ENCODE measurements at regions not wholly inside any gene's neighbourhood (a gene's known extent, or its start where the extent isn't known, plus 50 kb on each side); places are given as distances from the start of the nearest gene placed in this dataset.
A peak's percentile ranks its signal among the peaks of the same experiment; 100 is the strongest.

DNA sequence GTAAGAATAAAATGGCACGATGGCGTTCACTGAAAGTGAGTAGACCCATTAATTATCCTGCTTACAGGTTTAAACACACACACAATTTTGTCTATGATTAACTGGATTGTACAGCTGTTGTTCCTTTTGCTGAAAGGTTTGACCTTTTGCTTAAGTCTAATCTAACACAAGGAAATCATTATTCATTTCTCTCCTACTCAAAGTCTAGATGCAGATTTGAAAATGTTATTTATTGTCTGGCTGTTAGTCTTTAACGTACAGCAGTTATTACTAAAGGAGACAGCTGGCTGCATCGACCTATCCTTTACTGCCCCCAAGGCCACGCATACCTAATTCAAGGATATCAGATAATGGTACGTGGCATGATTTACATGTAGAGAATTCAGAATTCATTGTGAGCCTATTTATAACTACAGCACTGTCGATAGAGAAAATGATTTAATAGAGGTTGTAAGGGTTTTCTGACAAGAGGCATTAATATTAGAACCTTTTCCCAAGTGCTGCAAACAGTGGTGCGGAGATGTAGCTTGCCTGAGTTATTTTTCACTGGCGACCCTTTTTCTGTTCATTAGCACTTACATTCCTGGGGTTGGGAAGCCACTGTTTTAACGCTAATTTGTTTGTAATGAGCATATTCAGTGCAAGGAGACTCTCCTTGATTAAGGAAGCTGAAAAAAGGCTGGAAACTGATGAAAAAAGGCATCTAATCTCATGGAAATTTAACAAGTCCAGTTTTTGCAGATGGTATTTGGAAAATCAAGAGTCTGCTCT, 368.4 kb upstream of the GRAMD2B start:
- no peak for TF ChIP-seq TCF7L2 (IDR thresholded peaks at IDR 0.05; ENCODE audit: low read depth, low read length)
- TF ChIP-seq POLR2AphosphoS5 (IDR thresholded peaks at IDR 0.05; ENCODE audit: low read depth, low read length) = no peak
- TF ChIP-seq, protein P1, sequence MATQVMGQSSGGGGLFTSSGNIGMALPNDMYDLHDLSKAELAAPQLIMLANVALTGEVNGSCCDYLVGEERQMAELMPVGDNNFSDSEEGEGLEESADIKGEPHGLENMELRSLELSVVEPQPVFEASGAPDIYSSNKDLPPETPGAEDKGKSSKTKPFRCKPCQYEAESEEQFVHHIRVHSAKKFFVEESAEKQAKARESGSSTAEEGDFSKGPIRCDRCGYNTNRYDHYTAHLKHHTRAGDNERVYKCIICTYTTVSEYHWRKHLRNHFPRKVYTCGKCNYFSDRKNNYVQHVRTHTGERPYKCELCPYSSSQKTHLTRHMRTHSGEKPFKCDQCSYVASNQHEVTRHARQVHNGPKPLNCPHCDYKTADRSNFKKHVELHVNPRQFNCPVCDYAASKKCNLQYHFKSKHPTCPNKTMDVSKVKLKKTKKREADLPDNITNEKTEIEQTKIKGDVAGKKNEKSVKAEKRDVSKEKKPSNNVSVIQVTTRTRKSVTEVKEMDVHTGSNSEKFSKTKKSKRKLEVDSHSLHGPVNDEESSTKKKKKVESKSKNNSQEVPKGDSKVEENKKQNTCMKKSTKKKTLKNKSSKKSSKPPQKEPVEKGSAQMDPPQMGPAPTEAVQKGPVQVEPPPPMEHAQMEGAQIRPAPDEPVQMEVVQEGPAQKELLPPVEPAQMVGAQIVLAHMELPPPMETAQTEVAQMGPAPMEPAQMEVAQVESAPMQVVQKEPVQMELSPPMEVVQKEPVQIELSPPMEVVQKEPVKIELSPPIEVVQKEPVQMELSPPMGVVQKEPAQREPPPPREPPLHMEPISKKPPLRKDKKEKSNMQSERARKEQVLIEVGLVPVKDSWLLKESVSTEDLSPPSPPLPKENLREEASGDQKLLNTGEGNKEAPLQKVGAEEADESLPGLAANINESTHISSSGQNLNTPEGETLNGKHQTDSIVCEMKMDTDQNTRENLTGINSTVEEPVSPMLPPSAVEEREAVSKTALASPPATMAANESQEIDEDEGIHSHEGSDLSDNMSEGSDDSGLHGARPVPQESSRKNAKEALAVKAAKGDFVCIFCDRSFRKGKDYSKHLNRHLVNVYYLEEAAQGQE (IDR thresholded peaks at IDR 0.05; ENCODE audit: insufficient read depth in 1 of 2, low read depth in 2 of 2, low read length in 1 of 2) = no peak
- TF ChIP-seq CTCF (IDR thresholded peaks at IDR 0.05) = no peak
- no peak for TF ChIP-seq SIN3A (IDR thresholded peaks at IDR 0.05; ENCODE audit: borderline replicate concordance, insufficient read depth, low read depth, low read length)
- intact Hi-C loops (cut with micrococcal nuclease; ENCODE audit: unreplicated experiment) = no loop called here
- BruUV-seq (replicated peaks) = no TSS peak
- in situ Hi-C loops (cut with HindIII; ENCODE audit: low pct_unique_long_range_greater_than_20kb, low sequenced_read_pairs) = no loop called here
- Histone ChIP-seq H3K4me1 (ENCODE audit: control insufficient read depth, insufficient read depth, low read length) (no peaks in the 10 kb centered on the region; the same call in 1 of the 2 replicates), H3K36me3 (ENCODE audit: control insufficient read depth, insufficient read depth, low read length) (no peaks in the 10 kb centered on the region), H3K27ac (ENCODE audit: low read length) (0 out of 2 replicates have a peak overlapping the region, but pooled peaks have one; percentile 4), H3K9me3 (ENCODE audit: control insufficient read depth, insufficient read depth, low read depth, low read length) (no peaks in the 10 kb centered on the region), H3K27me3 (ENCODE audit: control insufficient read depth, insufficient read depth, low read length) (no peaks in the 10 kb centered on the region), H3K4me3 (ENCODE audit: low read depth in 2 of 2, low read length in 2 of 2) (no peak overlapping the region)
- DNase-seq (ENCODE audit: low read depth, low spot score) (no peak), ATAC-seq (no peak)
- ChIA-PET CTCF (no interaction called here), POLR2A (no interaction called here)

GRCh38 chr5:126055348-126055729, 367.9 kb upstream of the GRAMD2B start:
- in situ Hi-C loops (cut with HindIII; ENCODE audit: low pct_unique_long_range_greater_than_20kb, low sequenced_read_pairs) (no loop called here), intact Hi-C loops (cut with micrococcal nuclease; ENCODE audit: unreplicated experiment) (no loop called here)
- POLR2A ChIA-PET = no interaction called here
- Histone ChIP-seq H3K27ac (ENCODE audit: low read length) (no peak overlapping the region), H3K9me3 (ENCODE audit: control insufficient read depth, insufficient read depth, low read depth, low read length) (no peaks in the 10 kb centered on the region), H3K4me1 (ENCODE audit: control insufficient read depth, insufficient read depth, low read length) (no peaks in the 10 kb centered on the region; the same call in 1 of the 2 replicates), H3K36me3 (ENCODE audit: control insufficient read depth, insufficient read depth, low read length) (no peaks in the 10 kb centered on the region), H3K27me3 (ENCODE audit: control insufficient read depth, insufficient read depth, low read length) (no peaks in the 10 kb centered on the region), H3K4me3 (ENCODE audit: low read depth in 2 of 2, low read length in 2 of 2) (no peak overlapping the region)
- no peak for ATAC-seq
- BruUV-seq (replicated peaks) = no TSS peak
- CTCF ChIA-PET = no interaction called here
- TF ChIP-seq, protein P1 (IDR thresholded peaks at IDR 0.05; ENCODE audit: insufficient read depth in 1 of 2, low read depth in 2 of 2, low read length in 1 of 2) = no peak
- no peak for TF ChIP-seq CTCF (IDR thresholded peaks at IDR 0.05)
- no peak for DNase-seq (ENCODE audit: low read depth, low spot score)
